ENCODE measurements at regions not wholly inside any gene's neighbourhood (a gene's known extent, or its start where the extent isn't known, plus 50 kb on each side); places are given as distances from the start of the nearest gene placed in this dataset.

DNA sequence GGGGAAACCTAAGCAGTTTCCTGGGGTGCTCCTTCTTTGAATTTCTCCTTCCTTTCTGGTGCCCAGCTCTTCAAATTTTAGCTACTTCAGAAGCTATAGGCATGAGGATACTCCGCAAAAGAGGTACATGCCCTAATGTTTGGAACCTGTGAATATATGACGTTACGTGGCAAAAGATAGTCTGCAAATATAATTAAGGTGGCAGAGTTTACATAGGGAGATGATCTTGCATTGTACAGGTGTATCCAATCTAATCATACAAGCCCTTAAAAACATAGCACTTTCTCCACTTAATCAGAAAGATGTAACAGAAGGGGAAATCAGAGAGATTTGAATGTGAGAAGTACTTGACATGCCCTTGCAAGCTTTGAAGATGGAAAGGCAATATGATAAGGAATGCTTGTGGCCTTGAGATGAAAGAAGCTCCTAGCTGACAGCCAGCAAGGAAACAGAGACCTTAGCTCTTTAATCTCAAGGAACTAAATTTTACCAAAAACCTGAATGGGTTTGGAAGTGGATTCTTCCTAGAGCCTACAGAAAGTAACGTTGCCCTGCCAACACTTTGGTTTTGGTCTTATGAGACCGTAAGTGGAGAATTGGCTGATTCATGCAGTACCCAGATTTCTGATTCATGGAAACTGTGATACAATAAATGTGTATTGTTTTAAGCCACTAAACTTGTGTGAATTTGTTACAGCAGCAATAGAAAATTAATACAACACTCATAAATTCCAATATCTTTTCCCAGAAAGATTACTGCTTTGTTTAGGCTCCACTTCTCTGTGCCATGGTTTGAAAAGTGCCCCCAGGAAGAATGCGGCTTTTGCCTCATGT, 268.4 kb downstream of the FAM170A start:
- TF ChIP-seq POLR2A (IDR thresholded peaks at IDR 0.05; ENCODE audit: low read depth, low read length), result no peak
- TF ChIP-seq, protein P1, sequence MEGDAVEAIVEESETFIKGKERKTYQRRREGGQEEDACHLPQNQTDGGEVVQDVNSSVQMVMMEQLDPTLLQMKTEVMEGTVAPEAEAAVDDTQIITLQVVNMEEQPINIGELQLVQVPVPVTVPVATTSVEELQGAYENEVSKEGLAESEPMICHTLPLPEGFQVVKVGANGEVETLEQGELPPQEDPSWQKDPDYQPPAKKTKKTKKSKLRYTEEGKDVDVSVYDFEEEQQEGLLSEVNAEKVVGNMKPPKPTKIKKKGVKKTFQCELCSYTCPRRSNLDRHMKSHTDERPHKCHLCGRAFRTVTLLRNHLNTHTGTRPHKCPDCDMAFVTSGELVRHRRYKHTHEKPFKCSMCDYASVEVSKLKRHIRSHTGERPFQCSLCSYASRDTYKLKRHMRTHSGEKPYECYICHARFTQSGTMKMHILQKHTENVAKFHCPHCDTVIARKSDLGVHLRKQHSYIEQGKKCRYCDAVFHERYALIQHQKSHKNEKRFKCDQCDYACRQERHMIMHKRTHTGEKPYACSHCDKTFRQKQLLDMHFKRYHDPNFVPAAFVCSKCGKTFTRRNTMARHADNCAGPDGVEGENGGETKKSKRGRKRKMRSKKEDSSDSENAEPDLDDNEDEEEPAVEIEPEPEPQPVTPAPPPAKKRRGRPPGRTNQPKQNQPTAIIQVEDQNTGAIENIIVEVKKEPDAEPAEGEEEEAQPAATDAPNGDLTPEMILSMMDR (conservative IDR thresholded peaks at IDR 0.05; ENCODE audit: low read depth, low read length), result no peak
- TF ChIP-seq NFE2L2 (IDR thresholded peaks at IDR 0.05; ENCODE audit: low read depth, low read length), result no peak
- TF ChIP-seq MAFK (IDR thresholded peaks at IDR 0.05; ENCODE audit: low read depth, low read length), result no peak
- TF ChIP-seq CEBPB (IDR thresholded peaks at IDR 0.05; ENCODE audit: low read depth, low read length), result no peak
- no peak for TF ChIP-seq RAD21 (IDR thresholded peaks at IDR 0.05; ENCODE audit: low read length)
- no peak for TF ChIP-seq RCOR1 (IDR thresholded peaks at IDR 0.05; ENCODE audit: insufficient replicate concordance, low read length)
- no peak for TF ChIP-seq MXI1 (IDR thresholded peaks at IDR 0.05; ENCODE audit: borderline replicate concordance, low read depth, low read length)
- TF ChIP-seq SMC3 (IDR thresholded peaks at IDR 0.05; ENCODE audit: low read depth, low read length), result no peak
- no peak for TF ChIP-seq FOS (IDR thresholded peaks at IDR 0.05; ENCODE audit: low read depth, low read length)
- TF ChIP-seq RFX5 (IDR thresholded peaks at IDR 0.05; ENCODE audit: low read depth, low read length), result no peak
- no peak for TF ChIP-seq BHLHE40 (IDR thresholded peaks at IDR 0.05; ENCODE audit: low read depth, low read length)
- TF ChIP-seq, protein P2, sequence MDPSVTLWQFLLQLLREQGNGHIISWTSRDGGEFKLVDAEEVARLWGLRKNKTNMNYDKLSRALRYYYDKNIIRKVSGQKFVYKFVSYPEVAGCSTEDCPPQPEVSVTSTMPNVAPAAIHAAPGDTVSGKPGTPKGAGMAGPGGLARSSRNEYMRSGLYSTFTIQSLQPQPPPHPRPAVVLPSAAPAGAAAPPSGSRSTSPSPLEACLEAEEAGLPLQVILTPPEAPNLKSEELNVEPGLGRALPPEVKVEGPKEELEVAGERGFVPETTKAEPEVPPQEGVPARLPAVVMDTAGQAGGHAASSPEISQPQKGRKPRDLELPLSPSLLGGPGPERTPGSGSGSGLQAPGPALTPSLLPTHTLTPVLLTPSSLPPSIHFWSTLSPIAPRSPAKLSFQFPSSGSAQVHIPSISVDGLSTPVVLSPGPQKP (IDR thresholded peaks at IDR 0.05; ENCODE audit: borderline replicate concordance, low read depth, low read length), result no peak
